Sigmoid colon (tissue), 6 donors: ENCODE measurements at regions not wholly inside any gene's neighbourhood (a gene's known extent, or its start where the extent isn't known, plus 50 kb on each side); places are given as distances from the start of the nearest gene placed in this dataset.

Source experiments
- DNase-seq: peaks from one replicate; pipeline ENCODE4 v3.0.0-alpha.2; 2019
- H3K27ac ChIP-seq, 4 donors: fragments of 200-600 bp; sonication (generic); one replicate each; pipeline ENCODE4 v1.5.1; 2016 to 2019; ENCODE audit warnings: mild to moderate bottlenecking in 1 of 4
- H3K27me3 ChIP-seq, 3 donors: fragments of 200-600 bp; sonication (generic); one replicate each; pipeline ENCODE4 v1.5.1; 2019; ENCODE audit warnings: mild to moderate bottlenecking in 1 of 3
- H3K36me3 ChIP-seq, 4 donors: fragments of 200-600 bp; sonication (generic); one replicate each; pipeline ENCODE4 v1.5.1; 2016 to 2019
- H3K4me1 ChIP-seq, 4 donors: fragments of 200-600 bp; sonication (generic); one replicate each; pipeline ENCODE4 v1.5.1; 2017 to 2019
- H3K4me3 ChIP-seq, 4 donors: fragments of 200-600 bp; sonication (generic); one replicate each; pipeline ENCODE4 v1.5.1; 2017 to 2019; ENCODE audit warnings: mild to moderate bottlenecking in 2 of 4, moderate library complexity in 1 of 4
- H3K9me3 ChIP-seq, 4 donors: fragments of 200-600 bp in 3 of 4; sonication (generic) in 3 of 4; one replicate each; pipeline versions ENCODE4 v1.5.1 to v1.6.1; 2013 to 2019
- CTCF ChIP-seq, 4 experiments: fragments of 450-650 bp in 3 of 4; fragments of 200-600 bp in 1 of 4; IDR thresholded peaks; one replicate each; pipeline ENCODE4 v1.5.1; 2016 to 2019; ENCODE audit warnings: antibody characterized with exemption in 4 of 4, mild to moderate bottlenecking in 3 of 4, moderate library complexity in 2 of 4
- EP300 ChIP-seq, 4 donors: sonication (generic); formaldehyde crosslinking; IDR thresholded peaks; one replicate each; pipeline ENCODE4 v1.6.1; 2017; ENCODE audit warnings: antibody characterized with exemption in 4 of 4
- POLR2A ChIP-seq, 2 donors: fragments of 450-650 bp; IDR thresholded peaks; one replicate each; pipeline ENCODE4 v1.6.1; 2016; ENCODE audit warnings: antibody characterized with exemption in 2 of 2, mild to moderate bottlenecking in 2 of 2, moderate library complexity in 2 of 2
- POLR2AphosphoS5 ChIP-seq, 4 donors: sonication (generic); formaldehyde crosslinking; IDR thresholded peaks; one replicate each; pipeline ENCODE4 v1.6.1; 2017; ENCODE audit warnings: antibody characterized with exemption in 4 of 4
- WGBS, 2 donors: extraction: QIAGEN DNeasy Blood & Tissue Kit; methylation state at CpG; one replicate each; pipeline ENCODE4 v1.1.7; 2013; 5-methylcytosine and 5-hydroxymethylcytosine counted together
- intact Hi-C: fragments of 100-400 bp; cut with DNase I; formaldehyde crosslinking; loops from one replicate; pipeline ENCODE4 v1.15.1; 2023
- donor health status: healthy with polysubstance abuse.
- donor health status: healthy.

- H3K27me3 ChIP-seq, result no peaks in the 10 kb centered on the region
- no peaks in the 10 kb centered on the region for H3K4me1 ChIP-seq
- no peaks in the 10 kb centered on the region for H3K36me3 ChIP-seq
- no peaks in the 10 kb centered on the region for H3K9me3 ChIP-seq
- no peak for TF ChIP-seq EP300 (IDR thresholded peaks at IDR 0.05)
- H3K4me3 ChIP-seq, result no peak overlapping the region
- H3K27ac ChIP-seq, result no peak overlapping the region
- intact Hi-C loops, result no loop called here
- WGBS, 2 donors, result 39 to 72% methylated on average over 1 of the region's 1 CpG
- DNase-seq, result no peak
These were observed 341.8 kb upstream of the GBE1 start for GRCh38 chr3:82103241-82103640.

DNA sequence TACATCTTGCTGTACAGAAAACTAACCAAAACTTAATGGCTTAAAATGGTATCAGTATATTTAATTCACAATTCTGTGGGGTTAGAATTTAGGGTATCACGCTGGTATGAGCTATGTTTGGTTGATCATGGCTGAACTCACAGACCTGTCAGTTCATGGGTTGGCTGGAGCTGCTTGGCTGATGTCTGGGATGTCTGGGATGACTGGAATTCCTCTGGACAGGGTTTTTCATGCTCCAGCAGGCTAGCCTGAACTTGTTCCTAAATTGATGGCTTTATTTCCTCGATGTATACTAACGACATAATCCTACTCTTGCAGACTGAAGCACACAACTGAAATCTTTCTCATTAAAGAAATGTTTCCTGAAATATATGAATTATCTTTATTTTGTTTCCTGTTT lies 338.9 kb upstream of the GBE1 start:
- H3K4me3 ChIP-seq, result no peak overlapping the region
- intact Hi-C loops, result no loop called here
- H3K27ac ChIP-seq, result no peak overlapping the region
- no peaks in the 10 kb centered on the region for H3K9me3 ChIP-seq
- H3K4me1 ChIP-seq, result no peaks in the 10 kb centered on the region
- no peak for TF ChIP-seq POLR2A (IDR thresholded peaks at IDR 0.05)
- no peak for TF ChIP-seq CTCF (IDR thresholded peaks at IDR 0.05)
- TF ChIP-seq POLR2AphosphoS5 (IDR thresholded peaks at IDR 0.05), result no peak
- TF ChIP-seq EP300 (IDR thresholded peaks at IDR 0.05), result no peak
- DNase-seq, result no peak
- WGBS, 2 donors, result 43 to 74% methylated on average over 3 of the region's 3 CpGs
- no peaks in the 10 kb centered on the region for H3K36me3 ChIP-seq
- H3K27me3 ChIP-seq, result no peaks in the 10 kb centered on the region

- H3K27ac ChIP-seq, result no peak overlapping the region
- no peak overlapping the region for H3K4me3 ChIP-seq
- no peaks in the 10 kb centered on the region for H3K4me1 ChIP-seq
- DNase-seq, result no peak
- intact Hi-C loops, result no loop called here
- no peaks in the 10 kb centered on the region for H3K9me3 ChIP-seq
- no peaks in the 10 kb centered on the region for H3K27me3 ChIP-seq
- TF ChIP-seq EP300 (IDR thresholded peaks at IDR 0.05), result no peak
- no peak for TF ChIP-seq POLR2A (IDR thresholded peaks at IDR 0.05)
- TF ChIP-seq CTCF (IDR thresholded peaks at IDR 0.05), result no peak
- TF ChIP-seq POLR2AphosphoS5 (IDR thresholded peaks at IDR 0.05), result no peak
- 84 to 85% methylated on average over 3 of the region's 3 CpGs for WGBS, 2 donors
- H3K36me3 ChIP-seq, result no peaks in the 10 kb centered on the region
These were observed 332.2 kb upstream of the GBE1 start for GRCh38 chr3:82093641-82094040.

GRCh38 chr3:82088749-82089148 lies 327.3 kb upstream of the GBE1 start:
- Histone ChIP-seq H3K27me3 (no peaks in the 10 kb centered on the region), H3K27ac (no peak overlapping the region), H3K4me1 (no peaks in the 10 kb centered on the region), H3K36me3 (no peaks in the 10 kb centered on the region), H3K4me3 (no peak overlapping the region), H3K9me3 (no peaks in the 10 kb centered on the region)
- intact Hi-C loops, result no loop called here
- no peak for DNase-seq
- TF ChIP-seq CTCF (IDR thresholded peaks at IDR 0.05) (no peak), EP300 (IDR thresholded peaks at IDR 0.05) (no peak), POLR2AphosphoS5 (IDR thresholded peaks at IDR 0.05) (no peak), POLR2A (IDR thresholded peaks at IDR 0.05) (no peak)
- WGBS, 2 donors, result 53 to 62% methylated on average over 3 of the region's 3 CpGs

DNA sequence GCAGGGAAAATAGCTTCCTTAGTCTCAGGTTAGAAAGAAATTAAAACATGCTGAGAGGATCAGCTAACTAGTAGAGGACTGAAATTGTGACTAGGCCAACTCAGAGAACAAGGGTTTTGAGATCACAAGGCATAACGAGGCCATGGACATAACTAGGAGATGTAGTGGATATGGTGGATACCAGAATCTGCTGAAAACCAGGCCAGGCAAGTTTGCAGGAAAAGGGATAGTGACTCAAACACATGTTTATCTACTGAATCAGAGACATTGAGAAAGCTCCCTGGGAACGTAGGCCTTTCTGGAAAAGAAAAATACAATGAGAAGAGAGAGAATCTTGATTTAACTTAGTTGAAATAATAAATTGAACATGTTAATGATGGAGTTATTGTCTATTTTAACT lies 326.5 kb upstream of the GBE1 start:
- Histone ChIP-seq H3K27me3 (no peaks in the 10 kb centered on the region), H3K9me3 (no peaks in the 10 kb centered on the region), H3K4me1 (no peaks in the 10 kb centered on the region), H3K27ac (no peak overlapping the region), H3K4me3 (no peak overlapping the region), H3K36me3 (no peaks in the 10 kb centered on the region)
- 56 to 74% methylated on average over 2 of the region's 2 CpGs for WGBS, 2 donors
- DNase-seq, result no peak
- TF ChIP-seq POLR2A (IDR thresholded peaks at IDR 0.05) (no peak), EP300 (IDR thresholded peaks at IDR 0.05) (no peak)
- intact Hi-C loops, result no loop called here

DNA sequence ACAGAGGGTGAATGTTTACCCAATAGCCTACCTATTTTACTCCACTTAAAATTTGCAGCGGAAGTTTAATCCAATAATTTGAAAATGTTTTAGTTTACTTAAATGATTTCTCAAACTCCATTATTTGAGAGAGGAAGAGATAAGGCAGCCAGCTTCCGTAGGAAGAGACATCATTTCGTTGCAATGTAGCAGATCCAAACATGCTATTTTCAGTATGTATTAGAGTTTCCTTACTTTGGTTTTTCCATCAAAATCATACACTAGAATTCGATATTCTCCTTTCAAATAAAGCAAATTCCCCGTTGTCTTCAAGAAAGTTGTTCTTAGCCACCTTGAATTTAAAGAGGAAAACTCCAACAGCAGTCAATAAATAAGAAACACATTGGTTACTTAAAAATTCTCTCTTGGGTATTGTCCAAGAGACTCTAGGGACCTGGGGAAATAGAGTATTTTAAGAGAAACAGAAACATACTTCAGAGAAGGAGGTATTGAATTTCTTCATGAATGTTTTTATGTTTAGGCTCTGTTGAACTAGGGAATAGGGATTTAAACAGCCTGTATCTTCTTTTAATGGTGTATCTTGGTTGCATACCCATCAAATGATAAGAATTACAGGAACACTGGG lies 324.5 kb upstream of the GBE1 start:
- DNase-seq, result no peak
- Histone ChIP-seq H3K27ac (no peak overlapping the region), H3K4me3 (no peak overlapping the region), H3K27me3 (no peaks in the 10 kb centered on the region), H3K9me3 (no peaks in the 10 kb centered on the region), H3K36me3 (no peaks in the 10 kb centered on the region), H3K4me1 (no peaks in the 10 kb centered on the region)
- intact Hi-C loops, result no loop called here
- WGBS, 2 donors, result 75 to 87% methylated on average over 5 of the region's 5 CpGs
- no peak for TF ChIP-seq CTCF (IDR thresholded peaks at IDR 0.05)
- no peak for TF ChIP-seq EP300 (IDR thresholded peaks at IDR 0.05)
- TF ChIP-seq POLR2AphosphoS5 (IDR thresholded peaks at IDR 0.05), result no peak
- no peak for TF ChIP-seq POLR2A (IDR thresholded peaks at IDR 0.05)
